Karpas-422 (cell line): ENCODE measurements at regions not wholly inside any gene's neighbourhood (a gene's known extent, or its start where the extent isn't known, plus 50 kb on each side); places are given as distances from the start of the nearest gene placed in this dataset.

ENCODE experiments used
- DNase-seq: peaks from one replicate; pipeline ENCODE4 v3.0.0-alpha.2; 2015
- H2AFZ ChIP-seq: fragments of 200-600 bp; sonication (generic); 2 replicates; pipeline ENCODE4 v1.6.1; 2014; ENCODE audit warnings: antibody characterized with exemption, low read length, mixed read lengths
- H3K27ac ChIP-seq: fragments of 200-600 bp; sonication (generic); 2 replicates; pipeline ENCODE4 v1.5.1; 2014; ENCODE audit warnings: mild to moderate bottlenecking, low read length, moderate library complexity
- H3K27me3 ChIP-seq: fragments of 200-600 bp; sonication (generic); 2 replicates; pipeline ENCODE4 v1.6.1; 2014; ENCODE audit warnings: low read length, mixed read lengths
- H3K36me3 ChIP-seq: fragments of 200-600 bp; sonication (generic); 2 replicates; pipeline ENCODE4 v1.6.1; 2014; ENCODE audit warnings: low read length, mixed read lengths; ENCODE audit not compliant: insufficient read depth
- H3K4me1 ChIP-seq: fragments of 200-600 bp; sonication (generic); 2 replicates; pipeline ENCODE4 v1.6.1; 2014; ENCODE audit warnings: mild to moderate bottlenecking, low read length, mixed read lengths
- H3K4me2 ChIP-seq: fragments of 200-600 bp; sonication (generic); 2 replicates; pipeline ENCODE4 v1.6.1; 2014; ENCODE audit warnings: low read length, low read depth, mild to moderate bottlenecking; ENCODE audit not compliant: poor library complexity, severe bottlenecking
- H3K4me3 ChIP-seq: fragments of 200-600 bp; sonication (generic); 2 replicates; pipeline ENCODE4 v1.5.1; 2014; ENCODE audit warnings: mild to moderate bottlenecking, antibody characterized with exemption, low read length, mixed read lengths
- H3K79me2 ChIP-seq: fragments of 200-600 bp; sonication (generic); 2 replicates; pipeline ENCODE4 v1.6.1; 2014; ENCODE audit warnings: mild to moderate bottlenecking, low read length, mixed read lengths
- H3K9ac ChIP-seq: fragments of 200-600 bp; sonication (generic); 2 replicates; pipeline ENCODE4 v1.6.0; 2014; ENCODE audit warnings: low read length
- H3K9me2 ChIP-seq: fragments of 200-600 bp; sonication (generic), shearing (Covaris generic); replicated peaks from 2 replicates; pipeline ENCODE4 v1.6.0; 2014; ENCODE audit warnings: mild to moderate bottlenecking, low read length, moderate library complexity; ENCODE audit not compliant: insufficient read depth
- H3K9me3 ChIP-seq: fragments of 300-700, 200-600 bp; sonication (generic); 2 replicates; pipeline ENCODE4 v1.6.1; 2014; ENCODE audit warnings: low read length, mixed read lengths
- H4K20me1 ChIP-seq: fragments of 200-600 bp; sonication (generic); 2 replicates; pipeline ENCODE4 v1.6.1; 2014; ENCODE audit warnings: mild to moderate bottlenecking, antibody characterized with exemption, low read length, low read depth; ENCODE audit not compliant: insufficient read depth

GRCh38 chr6:106750946-106751345 lies 121.6 kb downstream of the QRSL1 start:
- no peak overlapping the region for H3K9ac ChIP-seq
- peaks cover 81% of the 10 kb centered on the region for H3K4me1 ChIP-seq
- H2AFZ ChIP-seq: no peak overlapping the region

DNA sequence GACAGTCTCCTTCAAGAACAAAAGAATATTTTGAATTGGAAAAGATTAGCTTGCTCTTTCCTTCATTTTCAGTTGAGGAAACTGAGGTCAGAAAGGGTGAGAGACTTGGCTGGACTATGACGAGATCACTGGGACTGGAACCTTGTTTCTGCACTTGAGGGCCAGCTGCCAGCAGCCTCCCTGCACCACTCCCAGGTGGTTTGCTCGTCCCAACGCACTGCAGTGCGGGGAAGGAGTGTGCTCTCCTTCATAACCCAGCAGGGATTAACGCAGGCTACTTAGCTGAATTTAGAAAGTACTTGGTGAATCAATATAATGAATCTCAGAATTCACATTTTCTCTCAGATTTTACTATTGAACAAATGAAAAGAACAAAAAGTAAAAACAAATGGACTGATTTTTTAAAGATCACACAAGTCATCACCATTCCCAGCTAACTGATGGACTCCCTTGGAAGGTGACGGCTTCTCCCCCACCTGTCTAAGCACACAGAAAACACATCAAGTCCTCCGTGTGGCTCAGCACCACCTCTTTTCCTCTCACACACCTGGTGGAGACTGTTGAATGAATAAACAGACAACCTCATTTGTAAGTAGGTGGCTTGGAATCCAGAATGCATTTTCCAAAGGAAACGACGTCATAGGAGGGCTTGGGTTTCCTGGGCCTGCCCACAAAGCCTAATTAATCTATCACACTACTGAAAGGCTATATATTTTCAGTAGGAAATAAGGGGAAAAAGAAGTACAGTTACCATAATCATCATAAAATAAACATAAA lies 121.0 kb downstream of the QRSL1 start:
- peak overlapping the region; percentile 60; the same call in 1 of the 2 replicates for H3K9ac ChIP-seq
- peaks cover 87% of the 10 kb centered on the region for H3K4me1 ChIP-seq
- H3K9me3 ChIP-seq: no peaks in the 10 kb centered on the region
- H3K27ac ChIP-seq: peak overlapping the region; percentile 99
- no peak overlapping the region for H2AFZ ChIP-seq
- peak overlapping the region; percentile 67 for H3K4me2 ChIP-seq
- H3K27me3 ChIP-seq: no peaks in the 10 kb centered on the region
- H3K36me3 ChIP-seq: no peaks in the 10 kb centered on the region
- DNase-seq: no peak
- H3K4me3 ChIP-seq: no peak overlapping the region
- no peaks in the 10 kb centered on the region for H3K79me2 ChIP-seq
- H4K20me1 ChIP-seq: no peaks in the 10 kb centered on the region
- no peaks in the 10 kb centered on the region for H3K9me2 ChIP-seq

More at GRCh38 chr6:106750946-106751345, 121.6 kb downstream of the QRSL1 start:
- DNase-seq: no peak
- no peaks in the 10 kb centered on the region for H3K27me3 ChIP-seq
- H3K36me3 ChIP-seq: no peaks in the 10 kb centered on the region
- no peaks in the 10 kb centered on the region for H4K20me1 ChIP-seq
- no peak overlapping the region for H3K4me3 ChIP-seq
- no peaks in the 10 kb centered on the region for H3K9me2 ChIP-seq
- no peaks in the 10 kb centered on the region for H3K9me3 ChIP-seq
- H3K4me2 ChIP-seq: no peak overlapping the region
- peak overlapping the region; percentile 99 for H3K27ac ChIP-seq
- no peaks in the 10 kb centered on the region for H3K79me2 ChIP-seq

DNA sequence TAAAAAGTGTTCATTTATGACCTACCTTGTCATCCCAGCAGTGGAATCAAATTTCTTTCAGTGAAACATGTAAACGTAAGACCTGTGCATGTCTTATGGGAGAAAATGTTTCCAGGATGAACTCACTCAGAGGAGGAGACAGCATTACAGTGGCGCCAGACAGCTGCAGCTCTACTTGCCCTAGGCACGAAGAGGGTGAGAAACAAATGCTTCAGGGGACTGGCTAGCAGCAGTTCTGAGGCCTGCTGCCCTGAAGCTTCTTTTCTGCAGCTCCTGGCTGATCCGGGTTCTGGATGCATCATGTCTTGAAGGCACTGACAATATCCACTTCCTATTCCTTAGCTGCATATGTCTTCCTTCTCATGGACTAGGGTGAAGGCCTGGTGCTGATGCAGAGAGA lies 120.2 kb downstream of the QRSL1 start:
- H3K36me3 ChIP-seq: no peaks in the 10 kb centered on the region

GRCh38 chr6:106748547-106749207 lies 119.3 kb downstream of the QRSL1 start:
- Histone ChIP-seq H3K4me1 (peaks cover 100% of the 10 kb centered on the region), H3K27ac (peak overlapping the region; percentile 99), H3K36me3 (no peaks in the 10 kb centered on the region), H3K27me3 (no peaks in the 10 kb centered on the region), H4K20me1 (no peaks in the 10 kb centered on the region), H3K9me2 (no peaks in the 10 kb centered on the region), H3K4me3 (peak overlapping the region; percentile 29), H2AFZ (peak overlapping the region; percentile 32; the same call in 1 of the 2 replicates), H3K79me2 (no peaks in the 10 kb centered on the region), H3K9ac (peak overlapping the region; percentile 60), H3K4me2 (peak overlapping the region; percentile 67), H3K9me3 (no peaks in the 10 kb centered on the region)
- peak; percentile 79 for DNase-seq

More for the DNA sequence above, 120.2 kb downstream of the QRSL1 start:
- Histone ChIP-seq H2AFZ (peak overlapping the region; percentile 0; the same call in 1 of the 2 replicates), H3K4me3 (0 out of 2 replicates have a peak overlapping the region, but pooled peaks have one; percentile 29), H3K9me3 (no peaks in the 10 kb centered on the region), H3K27ac (peak overlapping the region; percentile 99), H4K20me1 (no peaks in the 10 kb centered on the region), H3K27me3 (no peaks in the 10 kb centered on the region), H3K9me2 (no peaks in the 10 kb centered on the region), H3K9ac (peak overlapping the region; percentile 60), H3K79me2 (no peaks in the 10 kb centered on the region), H3K4me2 (peak overlapping the region; percentile 67), H3K4me1 (peaks cover 94% of the 10 kb centered on the region)
- peak; percentile 53 for DNase-seq

- no peaks in the 10 kb centered on the region for H3K79me2 ChIP-seq
- H3K27ac ChIP-seq: peak overlapping the region; percentile 99
- no peak overlapping the region for H2AFZ ChIP-seq
- peak overlapping the region; percentile 78 for H3K4me2 ChIP-seq
- no peaks in the 10 kb centered on the region for H3K9me2 ChIP-seq
- no peaks in the 10 kb centered on the region for H4K20me1 ChIP-seq
- no peaks in the 10 kb centered on the region for H3K36me3 ChIP-seq
- no peaks in the 10 kb centered on the region for H3K9me3 ChIP-seq
- peak overlapping the region; percentile 81 for H3K9ac ChIP-seq
- H3K4me1 ChIP-seq: peaks cover 95% of the 10 kb centered on the region
- no peaks in the 10 kb centered on the region for H3K27me3 ChIP-seq
- DNase-seq: peak; percentile 55
- H3K4me3 ChIP-seq: peak overlapping the region; percentile 38
These were observed 117.8 kb downstream of the QRSL1 start for GRCh38 chr6:106747139-106747538.

GRCh38 chr6:106746652-106747051 lies 117.3 kb downstream of the QRSL1 start:
- Histone ChIP-seq H4K20me1 (no peaks in the 10 kb centered on the region), H3K27ac (peak overlapping the region; percentile 99), H2AFZ (no peak overlapping the region), H3K27me3 (no peaks in the 10 kb centered on the region), H3K4me3 (peak overlapping the region; percentile 38), H3K4me2 (peak overlapping the region; percentile 78), H3K9me3 (no peaks in the 10 kb centered on the region), H3K4me1 (peaks cover 92% of the 10 kb centered on the region), H3K9me2 (no peaks in the 10 kb centered on the region), H3K9ac (peak overlapping the region; percentile 81), H3K79me2 (no peaks in the 10 kb centered on the region), H3K36me3 (no peaks in the 10 kb centered on the region)
- peak; percentile 71 for DNase-seq

- peak overlapping the region; percentile 78 for H3K4me2 ChIP-seq
- no peaks in the 10 kb centered on the region for H3K79me2 ChIP-seq
- DNase-seq: peak; percentile 94
These were observed 116.6 kb downstream of the QRSL1 start for GRCh38 chr6:106745824-106746582.

More at GRCh38 chr6:106745824-106746582, 116.6 kb downstream of the QRSL1 start:
- Histone ChIP-seq H3K9ac (peak overlapping the region; percentile 81), H4K20me1 (no peaks in the 10 kb centered on the region), H3K9me2 (no peaks in the 10 kb centered on the region), H3K4me3 (peak overlapping the region; percentile 38; the same call in 1 of the 2 replicates), H3K27me3 (no peaks in the 10 kb centered on the region), H3K27ac (peak overlapping the region; percentile 99), H3K4me1 (peaks cover 89% of the 10 kb centered on the region), H3K36me3 (no peaks in the 10 kb centered on the region), H2AFZ (no peak overlapping the region), H3K9me3 (no peaks in the 10 kb centered on the region)
